SH-SY5Y (cell line): ENCODE measurements at regions not wholly inside any gene's neighbourhood (a gene's known extent, or its start where the extent isn't known, plus 50 kb on each side); places are given as distances from the start of the nearest gene placed in this dataset.

ENCODE experiments used
- GATA2 ChIP-seq: IDR thresholded peaks from 2 replicates; pipeline ENCODE4 v1.6.1; 2011; ENCODE audit warnings: mild to moderate bottlenecking, low read depth, low read length
- GATA3 ChIP-seq: IDR thresholded peaks from 2 replicates; pipeline ENCODE4 v1.6.1; 2011; ENCODE audit warnings: low read depth, mild to moderate bottlenecking, low read length, moderate library complexity

DNA sequence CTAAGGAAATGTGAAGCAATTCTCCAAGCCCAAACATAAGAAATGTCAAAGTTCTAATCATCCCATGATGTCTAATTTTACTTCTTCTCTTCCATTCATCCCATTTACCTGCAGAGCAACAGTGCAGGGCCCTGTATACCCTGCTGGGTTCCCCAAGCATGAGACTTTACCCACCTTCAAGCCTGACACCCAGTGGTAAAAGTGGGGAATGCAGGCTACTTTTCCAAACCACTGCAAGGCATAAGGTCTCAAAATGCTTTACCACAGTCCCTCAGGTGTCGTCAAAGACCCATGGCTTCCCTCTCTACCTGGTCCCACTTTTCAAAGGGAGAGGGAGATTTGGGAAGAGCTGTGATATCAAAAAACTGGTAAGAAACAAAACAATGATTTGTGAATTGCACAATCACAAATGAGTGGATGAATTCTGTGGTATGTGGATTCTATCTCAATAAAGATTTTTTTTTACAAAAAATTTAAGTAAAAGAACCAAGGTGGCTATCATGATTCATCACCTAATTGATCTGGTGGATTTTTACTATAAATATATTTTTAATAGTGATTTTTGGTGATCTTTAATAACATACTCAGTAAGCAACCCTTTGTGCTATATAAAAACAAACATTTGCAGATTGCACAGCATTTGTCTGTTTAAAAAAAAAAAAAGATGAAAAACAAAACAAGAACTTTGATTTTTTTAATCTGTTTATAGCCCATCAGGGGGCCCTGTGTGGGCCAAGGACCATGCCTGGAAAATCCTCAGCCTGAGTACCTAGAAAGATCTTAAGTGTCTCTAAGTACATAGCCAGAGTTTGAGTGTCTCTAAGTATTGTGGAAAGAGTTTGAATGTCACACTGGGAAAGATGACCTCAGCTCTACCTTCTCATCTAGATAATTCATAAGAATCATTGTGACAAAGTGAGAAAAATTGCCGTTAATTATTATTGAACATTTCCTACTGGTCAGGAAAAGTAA lies 73.1 kb upstream of the GJB5 start:
- TF ChIP-seq GATA3 (no peak), GATA2 (no peak)

- no peak for TF ChIP-seq GATA2
- TF ChIP-seq GATA3 = no peak
Measured at GRCh38 chr1:34682452-34683223, 72.2 kb upstream of the GJB5 start.

DNA sequence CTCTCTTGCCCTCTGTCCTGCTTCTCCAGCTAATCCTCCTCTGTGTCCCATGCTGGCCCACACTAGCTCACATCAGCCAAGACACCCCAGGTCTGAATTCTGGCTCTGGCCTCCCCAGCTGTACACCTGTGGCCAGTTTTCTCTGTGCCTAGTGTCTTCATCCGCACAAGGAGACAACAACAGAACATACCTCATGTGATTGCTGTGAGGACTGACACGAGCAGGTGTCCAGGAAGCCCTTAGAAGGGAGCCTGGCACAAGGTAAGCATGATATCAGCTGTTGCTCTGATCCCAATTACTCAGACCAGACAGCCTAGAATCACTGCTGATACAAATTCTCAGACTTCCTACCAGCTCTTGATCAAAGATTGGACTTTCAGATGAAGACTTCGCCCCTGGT lies 71.2 kb upstream of the GJB5 start:
- TF ChIP-seq GATA3 (no peak), GATA2 (no peak)

GRCh38 chr1:34684266-34684665 lies 70.6 kb upstream of the GJB5 start:
- TF ChIP-seq GATA2 (no peak), GATA3 (no peak)

DNA sequence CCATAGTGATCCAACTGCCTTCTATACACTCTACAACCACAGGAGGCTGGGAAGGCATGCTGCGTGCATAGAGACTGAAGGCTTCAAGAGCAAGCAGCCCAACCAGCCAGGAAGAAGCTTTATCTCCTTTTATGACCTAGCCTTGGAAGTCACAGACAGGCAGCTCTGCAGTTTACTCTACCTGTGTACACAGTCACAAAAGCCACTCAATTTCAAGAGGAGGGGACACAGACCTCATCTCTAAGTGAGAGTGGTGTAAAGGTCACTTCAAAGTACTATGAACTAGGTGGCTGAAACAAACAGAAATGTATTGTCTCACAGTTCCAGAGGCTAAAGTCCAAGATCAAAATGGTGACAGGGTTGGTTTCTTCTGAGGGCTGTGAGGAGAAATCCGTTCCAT lies 69.6 kb upstream of the GJB5 start:
- no peak for TF ChIP-seq GATA3
- no peak for TF ChIP-seq GATA2

GRCh38 chr1:34686531-34686930 lies 68.3 kb upstream of the GJB5 start:
- TF ChIP-seq GATA3 (no peak), GATA2 (no peak)

DNA sequence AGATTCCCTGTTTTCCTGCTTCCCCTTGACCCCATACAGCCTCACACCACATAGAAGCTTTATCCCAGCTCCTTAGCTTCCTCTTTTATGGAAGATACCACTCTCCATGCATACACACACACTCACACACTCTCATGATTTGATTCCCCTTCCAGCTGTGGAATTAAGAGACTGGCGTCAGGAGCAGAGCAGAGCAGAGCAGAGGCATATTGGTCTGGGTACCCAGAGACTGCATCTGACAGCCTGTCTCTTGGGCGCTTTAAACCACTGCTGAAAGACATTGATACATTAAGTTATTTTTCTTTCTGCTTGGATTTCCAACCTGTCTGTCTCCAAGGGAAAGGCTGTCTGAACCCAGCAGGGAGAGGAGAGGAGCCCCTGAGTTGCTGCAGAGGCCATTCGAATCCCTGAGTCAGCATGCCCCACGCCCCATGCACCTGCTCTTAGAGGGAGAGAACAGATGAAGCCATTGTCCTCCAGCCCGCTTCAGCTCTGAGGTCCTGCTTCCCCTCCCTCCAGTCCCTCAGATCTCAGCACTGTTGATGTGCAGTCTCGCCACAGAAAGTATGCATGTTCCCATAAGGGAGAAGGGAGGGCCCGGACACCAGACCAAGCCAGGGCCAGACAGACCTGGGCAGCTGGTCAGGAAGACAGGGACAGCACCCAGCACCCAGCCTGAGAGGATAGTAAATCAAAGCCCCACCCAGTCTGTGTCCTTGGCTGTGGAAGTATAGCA lies 66.7 kb upstream of the GJB5 start:
- TF ChIP-seq GATA2 = no peak
- TF ChIP-seq GATA3 = no peak

DNA sequence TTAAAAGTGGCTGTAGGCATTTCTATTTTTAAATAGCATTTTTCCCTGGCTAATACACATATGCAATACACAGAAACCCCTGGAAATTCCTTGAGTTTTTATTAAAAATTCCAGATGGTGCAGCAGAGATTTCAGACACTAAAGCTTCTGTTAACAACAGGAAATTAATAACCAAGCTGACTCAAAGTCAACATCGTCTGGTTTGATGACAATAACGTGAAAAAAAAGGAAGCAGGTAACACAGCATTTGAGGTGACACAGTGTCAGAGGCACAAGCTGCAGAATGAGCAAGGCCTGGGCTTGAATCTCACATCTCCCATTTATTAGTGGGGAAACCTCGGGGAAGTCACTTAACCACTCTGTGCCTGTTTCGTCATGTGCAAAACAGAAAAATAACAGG lies 64.6 kb upstream of the GJB5 start:
- TF ChIP-seq GATA3 (no peak), GATA2 (no peak)

GRCh38 chr1:34693081-34693480 lies 61.8 kb upstream of the GJB5 start:
- TF ChIP-seq GATA3 (no peak), GATA2 (no peak)

GRCh38 chr1:34694383-34694782 lies 60.5 kb upstream of the GJB5 start:
- TF ChIP-seq GATA3 = no peak
- no peak for TF ChIP-seq GATA2

DNA sequence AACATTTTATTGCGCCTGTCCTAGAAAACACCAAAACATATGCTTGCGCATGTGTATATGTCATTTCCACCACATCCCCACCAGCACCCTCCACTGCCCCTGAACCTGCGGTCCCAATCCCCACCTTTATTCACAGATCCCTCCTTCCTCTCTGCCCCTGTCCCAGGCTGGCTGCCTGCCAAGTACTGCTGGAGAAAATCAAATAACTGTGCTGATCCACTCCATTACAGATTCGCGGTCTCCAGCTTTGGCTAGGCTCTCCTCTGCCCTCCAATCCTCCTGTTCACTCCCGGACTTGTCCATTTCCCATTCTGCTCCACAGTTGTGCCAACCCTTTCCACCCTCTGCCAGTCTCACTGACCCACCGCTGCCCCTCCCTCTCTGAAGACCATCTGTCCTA lies 59.3 kb upstream of the GJB5 start:
- 0 out of 2 replicates have a peak, but pooled peaks have one; percentile 1 for TF ChIP-seq GATA2
- TF ChIP-seq GATA3 = no peak

GRCh38 chr1:34696230-34696629 lies 58.6 kb upstream of the GJB5 start:
- no peak for TF ChIP-seq GATA3
- no peak for TF ChIP-seq GATA2

DNA sequence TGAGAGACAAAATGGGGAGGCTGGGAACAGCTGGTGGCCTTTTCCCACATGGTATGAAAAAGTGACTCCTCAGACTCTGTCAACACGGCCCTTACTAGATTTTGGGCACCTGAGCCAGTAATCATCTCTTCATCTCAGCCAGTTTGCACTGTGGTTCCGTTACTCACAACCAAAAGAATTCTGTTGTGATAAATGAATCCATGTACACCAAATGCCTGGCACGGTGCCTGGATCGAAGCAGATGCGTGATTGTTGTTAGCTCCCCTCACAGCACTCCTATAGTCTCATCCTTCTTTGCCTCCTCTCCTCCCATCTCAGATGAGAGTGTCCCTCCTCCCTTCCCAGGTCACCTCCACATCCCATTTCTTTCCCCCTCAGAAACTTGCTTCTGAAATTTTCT lies 57.9 kb upstream of the GJB5 start:
- TF ChIP-seq GATA3 = no peak
- TF ChIP-seq GATA2 = peak; percentile 17; the same call in 1 of the 2 replicates

DNA sequence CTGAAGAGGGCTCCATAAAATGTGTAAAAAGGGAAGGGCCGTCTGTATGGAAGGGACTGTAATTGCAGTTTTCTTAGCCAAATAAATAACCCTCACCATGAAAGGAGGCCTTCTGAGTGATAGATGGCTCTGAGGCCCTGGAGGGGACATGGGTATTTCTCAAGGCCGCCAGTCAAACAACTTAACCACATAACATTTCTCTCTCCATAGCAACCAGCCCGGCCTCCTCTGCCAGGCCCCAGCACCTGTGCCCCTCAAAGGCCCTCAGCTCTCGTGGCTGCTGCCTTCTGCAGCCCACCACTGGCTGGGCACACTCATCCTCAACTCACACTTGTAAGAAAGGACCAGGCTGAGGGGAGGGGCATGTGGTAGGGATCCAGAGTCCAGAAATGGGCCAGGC lies 57.0 kb upstream of the GJB5 start:
- TF ChIP-seq GATA2 (no peak), GATA3 (no peak)
